Activated CD8-positive, alpha-beta memory T cell treated with anti-CD3 and anti-CD28 coated beads, Interleukin-2, amount 10 ng/mL, durations not matched to agents 7 days and 5 days (primary cell): ENCODE measurements at regions not wholly inside any gene's neighbourhood (a gene's known extent, or its start where the extent isn't known, plus 50 kb on each side); places are given as distances from the start of the nearest gene placed in this dataset.

ENCODE experiments used
- ATAC-seq: fragments of 150-1000 bp; cut with Tn5 transposase; one replicate; pipeline ENCODE4 v1.10.0; 2021; ENCODE audit warnings: moderate library complexity
- CTCF ChIA-PET: fragments of 350-600 bp; sonication (Branson Sonifier 250); formaldehyde crosslinking; loops from one replicate; lab custom pipeline; 2021; ENCODE audit warnings: antibody characterized with exemption; lab: Charles Lee
- DNase-seq: peaks from one replicate; pipeline ENCODE4 v3.0.0-alpha.2; 2020
- H3K27ac Mint-ChIP-seq: one replicate; pipeline ENCODE4 v1.8.0; 2021; ENCODE audit warnings: mild to moderate bottlenecking, mixed read lengths
- H3K27me3 Mint-ChIP-seq: one replicate; pipeline ENCODE4 v1.8.0; 2021; ENCODE audit warnings: mixed read lengths
- H3K36me3 Mint-ChIP-seq: one replicate; pipeline ENCODE4 v1.8.0; 2021; ENCODE audit warnings: mild to moderate bottlenecking, mixed read lengths
- H3K4me1 Mint-ChIP-seq: one replicate; pipeline ENCODE4 v1.8.0; 2021; ENCODE audit warnings: mixed read lengths
- H3K4me3 Mint-ChIP-seq: one replicate; pipeline ENCODE4 v1.8.0; 2021; ENCODE audit warnings: mild to moderate bottlenecking, moderate library complexity, mixed read lengths
- H3K9me3 Mint-ChIP-seq: one replicate; pipeline ENCODE4 v1.8.0; 2022; ENCODE audit warnings: low read depth, mixed read lengths

DNA sequence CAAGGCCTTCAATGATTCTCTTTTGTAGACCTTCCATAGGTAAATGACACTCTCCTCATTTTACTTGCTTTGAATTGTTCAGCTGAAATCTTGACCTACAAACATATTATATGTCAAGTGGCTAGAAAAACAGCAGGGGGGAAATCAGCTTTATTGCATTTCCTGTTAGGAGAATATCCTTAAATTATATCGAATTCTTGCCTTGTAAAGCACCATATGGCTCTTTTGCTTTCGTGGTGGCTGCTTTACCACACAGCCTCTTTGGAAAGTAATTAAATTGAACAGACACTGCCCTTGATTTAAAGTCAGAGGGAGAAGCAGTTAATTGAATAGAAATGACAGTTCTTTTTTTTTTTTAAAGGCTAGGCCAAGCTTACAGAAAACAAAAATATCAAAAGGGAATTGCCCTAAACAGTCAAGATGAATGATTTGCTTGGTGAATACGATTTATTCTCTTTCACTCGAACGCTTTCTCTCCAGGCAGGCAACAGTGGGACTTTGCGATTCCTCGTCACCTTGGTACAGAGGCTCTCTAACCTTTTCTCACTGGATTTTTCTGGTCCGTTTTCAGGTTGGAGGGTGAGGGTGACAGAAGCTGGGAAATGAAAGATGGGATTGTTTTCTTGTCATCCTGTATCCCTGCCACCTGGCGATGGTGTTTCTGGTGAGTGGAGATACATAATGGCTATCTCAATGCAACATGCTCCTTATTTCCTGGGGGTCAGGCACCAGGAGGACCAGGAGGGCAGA, 126.0 kb downstream of the GATA3 start:
- CTCF ChIA-PET, result interaction anchor here (1.1 kb wide), 1 partner anchor 127 kb away, joined by 3 read pairs; no protein-coding TSS in a partner anchor
- Mint-ChIP-seq H3K9me3 (peaks cover 2% of the 10 kb centered on the region), H3K4me3 (no peak overlapping the region), H3K27ac (no peak overlapping the region), H3K27me3 (no peaks in the 10 kb centered on the region), H3K36me3 (no peaks in the 10 kb centered on the region), H3K4me1 (peaks cover 17% of the 10 kb centered on the region)
- ATAC-seq (no peak), DNase-seq (no peak)

DNA sequence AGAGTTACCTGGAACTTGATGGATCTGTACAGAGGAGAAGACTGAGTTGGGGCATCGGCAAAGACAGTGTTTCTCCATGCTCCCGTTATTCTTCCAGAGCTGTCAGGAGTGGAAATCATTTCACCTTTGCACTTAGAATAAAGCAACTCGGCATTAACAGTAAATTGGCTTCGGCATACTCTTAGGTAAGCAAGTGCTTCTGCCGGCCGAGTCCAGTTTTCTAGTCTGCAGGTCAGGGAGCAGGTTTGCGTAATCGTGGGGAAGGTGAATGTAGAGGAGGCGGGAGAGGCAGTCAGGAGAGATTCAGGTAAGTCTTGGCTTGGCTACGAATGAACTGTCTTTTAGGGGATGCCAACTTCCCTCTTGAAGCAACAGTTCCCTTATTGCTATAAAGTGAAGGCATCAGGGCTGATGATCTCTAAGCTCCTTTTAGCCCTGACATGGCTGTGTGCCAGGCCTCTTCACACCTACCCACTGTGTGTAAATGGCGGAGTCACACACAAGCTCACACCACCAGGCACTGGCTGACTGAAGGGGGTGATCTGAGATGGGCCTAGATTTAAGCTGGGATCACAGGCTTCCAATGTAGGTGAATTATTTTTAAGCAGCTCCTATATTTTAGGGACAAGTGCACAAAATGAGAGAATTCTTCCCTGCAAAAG, 127.1 kb downstream of the GATA3 start:
- CTCF ChIA-PET, result interaction anchor here (1.1 kb wide), 1 partner anchor 128 kb away, joined by 3 read pairs; no protein-coding TSS in a partner anchor
- Mint-ChIP-seq H3K9me3 (peaks cover 2% of the 10 kb centered on the region), H3K27me3 (no peaks in the 10 kb centered on the region), H3K4me1 (peaks cover 17% of the 10 kb centered on the region), H3K4me3 (no peak overlapping the region), H3K27ac (no peak overlapping the region), H3K36me3 (no peaks in the 10 kb centered on the region)
- ATAC-seq (no peak), DNase-seq (no peak)

DNA sequence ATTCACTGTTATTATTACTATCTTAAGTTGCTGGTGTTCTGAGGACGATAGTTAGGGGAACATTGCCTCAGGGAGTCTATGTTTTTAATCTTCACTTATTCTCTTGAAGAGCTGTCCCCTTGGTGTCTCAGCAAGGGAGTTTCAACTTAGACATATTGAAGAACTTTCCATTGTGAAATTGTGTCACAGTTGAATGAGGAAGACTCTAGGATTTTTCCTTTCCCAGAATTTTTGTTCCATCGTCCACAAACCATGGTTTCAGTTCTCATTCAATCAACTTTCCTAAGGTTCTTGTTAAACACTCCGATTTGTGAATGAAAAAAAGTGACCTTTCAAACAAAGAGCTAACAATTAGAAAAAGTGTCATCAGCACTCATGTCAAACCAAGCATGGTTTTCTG, 128.3 kb downstream of the GATA3 start:
- H3K4me1 Mint-ChIP-seq, result peaks cover 17% of the 10 kb centered on the region
- H3K36me3 Mint-ChIP-seq, result no peaks in the 10 kb centered on the region
- DNase-seq, result no peak
- H3K27ac Mint-ChIP-seq, result no peak overlapping the region
- no peak overlapping the region for H3K4me3 Mint-ChIP-seq
- ATAC-seq, result no peak
- CTCF ChIA-PET, result no interaction called here
- H3K27me3 Mint-ChIP-seq, result no peaks in the 10 kb centered on the region
- H3K9me3 Mint-ChIP-seq, result peaks cover 2% of the 10 kb centered on the region

DNA sequence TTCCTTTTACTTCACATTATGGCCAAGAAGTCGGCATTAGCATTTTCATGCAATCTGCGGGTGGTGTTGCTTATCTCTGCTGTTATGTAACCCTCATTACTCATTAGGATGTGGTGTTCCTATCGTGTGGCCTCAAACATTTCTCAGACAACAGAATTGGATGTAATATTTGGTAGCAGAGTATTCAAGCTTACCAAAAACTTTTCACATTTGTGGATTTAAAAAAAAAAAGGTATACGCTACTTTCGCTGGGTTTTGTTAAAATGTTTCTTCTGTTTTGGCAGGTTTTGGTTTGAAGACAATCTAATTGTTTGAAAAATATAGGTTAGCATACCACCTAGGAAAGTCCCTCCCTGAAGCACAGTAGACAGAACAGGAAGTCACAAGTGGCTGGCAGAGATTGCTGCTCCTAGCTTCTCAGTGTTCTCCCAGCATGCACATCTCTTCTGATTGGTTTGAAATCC, 128.8 kb downstream of the GATA3 start:
- Mint-ChIP-seq H3K9me3 (peaks cover 2% of the 10 kb centered on the region), H3K4me3 (no peak overlapping the region), H3K4me1 (peaks cover 20% of the 10 kb centered on the region), H3K27ac (peak overlapping the region; percentile 2), H3K36me3 (no peaks in the 10 kb centered on the region), H3K27me3 (no peaks in the 10 kb centered on the region)
- ATAC-seq (peak; percentile 30), DNase-seq (peak; percentile 44)
- CTCF ChIA-PET, result no interaction called here

DNA sequence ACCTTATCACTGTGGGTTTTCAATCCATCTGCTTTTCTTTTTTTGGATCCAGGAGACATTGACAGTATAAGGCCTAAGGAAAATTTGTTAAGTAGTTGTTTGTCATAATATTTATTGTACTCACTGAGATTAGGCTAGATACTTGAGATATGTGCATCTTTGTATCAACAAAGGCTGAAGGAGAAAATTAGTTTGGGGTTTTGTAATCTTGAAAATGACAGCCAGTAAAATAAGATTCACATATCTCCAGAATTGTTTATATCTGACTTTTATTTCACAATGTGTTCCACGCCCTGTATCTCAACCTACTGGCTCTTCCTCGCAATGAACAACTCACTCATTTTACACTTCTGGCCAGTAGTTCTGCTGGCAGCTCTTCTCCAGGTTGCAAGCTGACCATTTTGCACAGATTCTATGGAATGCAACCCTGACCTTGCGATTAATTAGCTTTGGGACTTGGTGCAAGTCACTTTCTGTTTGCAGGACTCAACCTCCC, 132.7 kb downstream of the GATA3 start:
- no peaks in the 10 kb centered on the region for H3K9me3 Mint-ChIP-seq
- CTCF ChIA-PET, result no interaction called here
- ATAC-seq, result no peak
- peaks cover 5% of the 10 kb centered on the region for H3K27me3 Mint-ChIP-seq
- no peaks in the 10 kb centered on the region for H3K36me3 Mint-ChIP-seq
- peaks cover 27% of the 10 kb centered on the region for H3K4me1 Mint-ChIP-seq
- H3K27ac Mint-ChIP-seq, result no peak overlapping the region
- no peak for DNase-seq
- no peak overlapping the region for H3K4me3 Mint-ChIP-seq

DNA sequence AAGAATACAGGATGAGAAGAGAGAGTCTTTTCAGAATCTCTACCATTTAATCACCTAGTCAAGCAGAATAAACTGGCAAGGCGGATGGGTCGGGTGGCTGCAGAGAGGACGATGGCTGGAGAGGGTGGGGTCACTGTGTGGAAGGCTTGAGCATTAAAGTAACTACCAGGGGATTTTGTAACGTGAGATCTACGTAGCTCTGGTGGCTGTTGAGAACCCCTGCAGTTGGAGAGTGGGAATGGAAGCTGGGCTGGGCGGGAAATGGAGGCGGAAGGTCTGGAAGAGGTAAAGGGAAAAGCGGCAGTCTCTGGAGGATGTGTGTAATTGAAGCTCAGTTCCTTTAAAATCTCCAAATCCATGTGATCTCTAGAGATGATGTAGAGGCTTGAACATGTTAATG, 135.0 kb downstream of the GATA3 start:
- peaks cover 12% of the 10 kb centered on the region for H3K4me1 Mint-ChIP-seq
- H3K27ac Mint-ChIP-seq, result no peak overlapping the region
- no peak for ATAC-seq
- H3K27me3 Mint-ChIP-seq, result peaks cover 5% of the 10 kb centered on the region
- no peaks in the 10 kb centered on the region for H3K9me3 Mint-ChIP-seq
- no peak overlapping the region for H3K4me3 Mint-ChIP-seq
- DNase-seq, result no peak
- CTCF ChIA-PET, result no interaction called here
- H3K36me3 Mint-ChIP-seq, result no peaks in the 10 kb centered on the region

DNA sequence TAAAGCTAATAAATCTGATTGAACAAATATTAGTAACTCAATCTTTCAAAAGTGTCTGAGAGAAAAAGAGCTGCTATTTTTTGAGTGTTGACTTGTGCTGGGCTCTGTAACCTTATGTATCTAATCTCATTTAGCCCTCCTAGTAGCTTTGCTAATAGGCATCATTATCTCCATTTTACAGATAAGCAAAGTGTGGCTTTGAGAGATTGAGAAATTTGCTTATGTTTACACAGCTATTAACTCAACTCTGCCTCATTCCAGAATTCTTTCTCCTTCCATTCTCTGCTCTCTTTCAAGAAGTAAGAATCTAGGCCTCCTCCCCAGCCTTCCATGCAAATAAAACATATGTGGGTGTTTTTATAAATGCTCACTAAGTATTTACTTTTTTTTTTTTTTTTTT, 137.8 kb downstream of the GATA3 start:
- Mint-ChIP-seq H3K4me1 (peaks cover 10% of the 10 kb centered on the region), H3K27ac (no peak overlapping the region), H3K4me3 (no peak overlapping the region), H3K27me3 (peaks cover 5% of the 10 kb centered on the region), H3K9me3 (no peaks in the 10 kb centered on the region), H3K36me3 (no peaks in the 10 kb centered on the region)
- CTCF ChIA-PET, result interaction anchor here (0.7 kb wide), 1 partner anchor 40 kb away, joined by 4 read pairs; no protein-coding TSS in a partner anchor
- DNase-seq, result no peak
- no peak for ATAC-seq

DNA sequence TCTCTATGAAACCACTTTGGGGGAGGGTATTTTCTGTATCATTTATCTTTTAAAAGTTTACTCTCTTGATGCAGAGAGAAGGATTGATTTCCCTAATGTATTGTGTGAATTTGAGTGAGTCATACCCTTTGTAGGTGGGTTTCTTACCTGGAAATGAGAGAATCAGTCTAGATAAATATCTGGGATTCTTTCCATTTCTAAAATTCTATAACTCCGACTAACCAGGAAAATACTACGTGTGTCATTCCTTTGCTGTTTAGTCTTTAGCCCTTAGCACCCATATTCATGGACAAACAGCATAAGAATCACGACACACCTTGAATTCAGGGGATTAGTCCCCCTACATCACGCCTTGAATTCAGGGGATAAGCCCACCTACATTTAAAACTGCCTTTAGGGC, 139.1 kb downstream of the GATA3 start:
- H3K9me3 Mint-ChIP-seq, result no peaks in the 10 kb centered on the region

DNA sequence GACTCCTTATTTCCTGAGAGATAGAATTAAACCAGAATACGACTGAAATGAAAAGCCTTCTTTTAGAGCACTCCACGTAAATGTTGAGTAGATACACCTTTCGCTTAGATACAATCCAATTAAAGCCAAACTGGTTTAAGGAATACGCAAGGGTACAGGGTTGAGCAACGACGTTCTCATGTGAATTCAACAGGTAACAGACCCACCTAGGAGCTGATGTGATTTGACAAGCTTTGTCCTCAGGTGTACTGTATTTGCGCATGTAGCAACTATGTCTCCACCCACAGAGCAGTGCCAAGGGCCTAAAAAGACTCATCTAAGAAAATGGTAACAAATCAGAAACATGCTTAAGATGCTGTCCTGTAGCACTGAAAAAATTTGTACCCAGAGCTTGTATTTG, 139.6 kb downstream of the GATA3 start:
- Mint-ChIP-seq H3K27ac (no peak overlapping the region), H3K4me3 (no peak overlapping the region), H3K36me3 (no peaks in the 10 kb centered on the region), H3K4me1 (peaks cover 2% of the 10 kb centered on the region), H3K9me3 (no peaks in the 10 kb centered on the region), H3K27me3 (peaks cover 3% of the 10 kb centered on the region)
- no peak for DNase-seq
- CTCF ChIA-PET, result interaction anchor here (0.8 kb wide), 1 partner anchor 10 kb away, joined by 4 read pairs; no protein-coding TSS in a partner anchor
- ATAC-seq, result no peak

More for the DNA sequence above, 139.1 kb downstream of the GATA3 start:
- Mint-ChIP-seq H3K27me3 (peaks cover 5% of the 10 kb centered on the region), H3K4me1 (peaks cover 5% of the 10 kb centered on the region), H3K4me3 (no peak overlapping the region), H3K36me3 (no peaks in the 10 kb centered on the region), H3K27ac (no peak overlapping the region)
- CTCF ChIA-PET, result no interaction called here
- ATAC-seq (no peak), DNase-seq (no peak)

DNA sequence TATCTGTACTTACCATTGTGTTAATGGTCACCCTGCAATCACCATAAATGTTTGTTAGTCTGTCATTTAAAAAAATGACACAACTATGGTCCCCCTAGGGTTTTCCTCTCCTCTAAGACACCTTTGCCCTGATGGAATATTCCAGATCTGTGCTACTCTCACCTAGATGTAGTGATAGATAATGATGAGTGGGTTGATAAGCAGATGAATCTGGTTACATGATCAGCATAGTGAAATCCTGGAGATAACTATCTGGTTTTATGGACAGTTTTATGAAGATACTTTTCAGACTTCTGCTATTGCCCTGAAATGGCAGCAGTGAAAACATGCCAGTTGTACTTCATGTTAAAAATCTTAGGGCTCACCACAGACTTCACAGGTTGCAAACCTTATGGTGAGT, 152.4 kb downstream of the GATA3 start:
- H3K4me1 Mint-ChIP-seq, result no peaks in the 10 kb centered on the region
- DNase-seq (no peak), ATAC-seq (no peak)
- no peak overlapping the region for H3K4me3 Mint-ChIP-seq
- H3K9me3 Mint-ChIP-seq, result no peaks in the 10 kb centered on the region
- CTCF ChIA-PET, result no interaction called here
- H3K27ac Mint-ChIP-seq, result no peak overlapping the region
- peaks cover 3% of the 10 kb centered on the region for H3K27me3 Mint-ChIP-seq
- peaks cover 7% of the 10 kb centered on the region for H3K36me3 Mint-ChIP-seq

DNA sequence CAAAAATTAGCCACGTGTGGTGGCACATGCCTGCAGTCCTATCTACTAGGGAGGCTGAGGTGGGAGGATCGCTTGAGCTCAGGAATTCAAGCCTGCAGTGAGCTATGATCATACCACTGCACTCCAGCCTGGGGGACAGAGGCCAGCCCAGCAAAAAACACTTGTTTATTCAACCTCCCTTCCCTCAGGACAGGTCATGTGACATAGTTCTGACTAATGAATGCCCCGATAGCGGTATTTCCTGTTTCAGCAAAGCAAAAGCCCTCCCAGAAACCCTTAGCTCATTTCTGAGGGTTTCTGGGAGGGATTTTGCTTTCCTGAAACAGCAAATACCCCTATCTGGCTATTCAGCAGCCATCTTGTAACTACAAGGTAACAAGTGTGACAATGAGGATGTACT, 157.1 kb downstream of the GATA3 start:
- H3K9me3 Mint-ChIP-seq, result no peaks in the 10 kb centered on the region
- DNase-seq (no peak), ATAC-seq (no peak)
- H3K4me3 Mint-ChIP-seq, result no peak overlapping the region
- peaks cover 3% of the 10 kb centered on the region for H3K27me3 Mint-ChIP-seq
- CTCF ChIA-PET, result no interaction called here
- H3K27ac Mint-ChIP-seq, result no peak overlapping the region
- H3K36me3 Mint-ChIP-seq, result peaks cover 13% of the 10 kb centered on the region
- H3K4me1 Mint-ChIP-seq, result peaks cover 3% of the 10 kb centered on the region

DNA sequence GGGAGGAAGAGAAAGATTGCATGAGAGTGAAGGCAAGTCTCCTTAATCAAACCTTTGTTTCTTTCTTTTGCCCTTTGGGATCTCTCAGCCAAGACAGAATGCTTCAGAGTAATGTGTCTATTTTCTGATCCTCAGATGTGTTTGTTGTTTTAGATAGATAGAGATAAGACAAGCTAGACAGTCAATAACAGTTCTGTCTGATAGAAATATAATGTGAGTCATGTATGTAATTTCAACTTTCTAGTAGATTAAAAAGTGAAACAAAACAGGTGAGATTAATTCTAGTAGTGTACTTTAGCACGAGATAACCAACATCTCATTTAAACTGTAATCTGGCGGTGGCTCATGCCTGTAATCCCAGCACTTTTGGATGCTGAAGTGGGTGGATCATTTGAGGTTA, 159.2 kb downstream of the GATA3 start:
- peaks cover 9% of the 10 kb centered on the region for H3K4me1 Mint-ChIP-seq
- no peak overlapping the region for H3K27ac Mint-ChIP-seq

DNA sequence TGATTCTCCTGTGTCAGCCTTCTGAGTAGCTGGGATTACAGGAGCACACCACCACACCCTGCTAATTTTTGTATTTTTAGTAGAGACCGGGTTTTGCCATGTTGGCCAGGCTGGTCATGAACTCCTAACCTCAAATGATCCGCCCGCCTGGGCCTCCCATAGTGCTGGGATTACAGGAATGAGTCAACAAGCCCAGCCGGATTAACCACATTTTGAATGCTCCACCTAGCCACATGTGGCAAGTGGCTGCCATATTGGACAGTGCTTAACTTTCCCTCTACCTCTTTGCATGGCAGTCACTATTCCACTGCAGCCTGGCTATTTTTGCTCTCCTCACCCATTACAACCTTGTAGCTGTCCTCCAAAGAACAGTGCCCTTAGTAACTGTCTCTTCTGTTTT, 160.1 kb downstream of the GATA3 start:
- ATAC-seq (no peak), DNase-seq (no peak)
- Mint-ChIP-seq H3K27me3 (no peaks in the 10 kb centered on the region), H3K9me3 (no peaks in the 10 kb centered on the region), H3K27ac (no peak overlapping the region), H3K36me3 (peaks cover 20% of the 10 kb centered on the region), H3K4me3 (no peak overlapping the region), H3K4me1 (peaks cover 9% of the 10 kb centered on the region)
- CTCF ChIA-PET, result interaction anchor here (1.1 kb wide), 1 partner anchor 110 kb away, joined by 3 read pairs; no protein-coding TSS in a partner anchor

More for the DNA sequence above, 159.2 kb downstream of the GATA3 start:
- Mint-ChIP-seq H3K27me3 (peaks cover 3% of the 10 kb centered on the region), H3K36me3 (peaks cover 18% of the 10 kb centered on the region), H3K9me3 (no peaks in the 10 kb centered on the region), H3K4me3 (no peak overlapping the region)
- no peak for DNase-seq
- ATAC-seq, result no peak
- CTCF ChIA-PET, result interaction anchor here (0.5 to 1.1 kb wide), 3 partner anchors 111 to 356 kb away, joined by 3 to 4 read pairs (median 3); no protein-coding TSS in a partner anchor
